DND-41 (cell line): ENCODE measurements at regions not wholly inside any gene's neighbourhood (a gene's known extent, or its start where the extent isn't known, plus 50 kb on each side); places are given as distances from the start of the nearest gene placed in this dataset.

ENCODE experiments used
- EZH2 ChIP-seq: IDR thresholded peaks from 3 replicates; pipeline ENCODE4 v1.6.1; 2012; ENCODE audit warnings: borderline replicate concordance, low read depth, mild to moderate bottlenecking, moderate library complexity, low read length, inconsistent platforms; ENCODE audit not compliant: severe bottlenecking
- TF ChIP-seq, protein P1 (sequence below): IDR thresholded peaks from 2 replicates; pipeline ENCODE4 v1.5.1; 2012; ENCODE audit warnings: borderline replicate concordance, low read length, moderate library complexity, mild to moderate bottlenecking; ENCODE audit not compliant: poor library complexity, severe bottlenecking; ENCODE audit errors: extremely low read depth

DNA sequence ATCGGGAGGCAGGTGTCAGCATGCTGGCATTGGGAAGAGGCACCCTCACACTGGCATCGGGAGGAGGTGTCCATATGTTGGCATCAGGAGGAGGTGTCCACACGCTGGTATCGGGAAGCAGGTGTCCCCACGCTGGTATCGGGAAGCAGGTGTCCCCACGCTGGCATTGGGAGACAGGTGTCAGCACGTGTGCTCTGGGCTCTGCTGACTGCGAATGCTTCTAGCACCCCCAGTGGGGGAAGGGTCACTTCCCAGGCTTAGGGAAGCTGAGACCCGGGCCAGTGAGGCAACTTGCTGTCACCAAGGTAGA is 92.5 kb upstream of the IKZF1 start:
- TF ChIP-seq, protein P1, sequence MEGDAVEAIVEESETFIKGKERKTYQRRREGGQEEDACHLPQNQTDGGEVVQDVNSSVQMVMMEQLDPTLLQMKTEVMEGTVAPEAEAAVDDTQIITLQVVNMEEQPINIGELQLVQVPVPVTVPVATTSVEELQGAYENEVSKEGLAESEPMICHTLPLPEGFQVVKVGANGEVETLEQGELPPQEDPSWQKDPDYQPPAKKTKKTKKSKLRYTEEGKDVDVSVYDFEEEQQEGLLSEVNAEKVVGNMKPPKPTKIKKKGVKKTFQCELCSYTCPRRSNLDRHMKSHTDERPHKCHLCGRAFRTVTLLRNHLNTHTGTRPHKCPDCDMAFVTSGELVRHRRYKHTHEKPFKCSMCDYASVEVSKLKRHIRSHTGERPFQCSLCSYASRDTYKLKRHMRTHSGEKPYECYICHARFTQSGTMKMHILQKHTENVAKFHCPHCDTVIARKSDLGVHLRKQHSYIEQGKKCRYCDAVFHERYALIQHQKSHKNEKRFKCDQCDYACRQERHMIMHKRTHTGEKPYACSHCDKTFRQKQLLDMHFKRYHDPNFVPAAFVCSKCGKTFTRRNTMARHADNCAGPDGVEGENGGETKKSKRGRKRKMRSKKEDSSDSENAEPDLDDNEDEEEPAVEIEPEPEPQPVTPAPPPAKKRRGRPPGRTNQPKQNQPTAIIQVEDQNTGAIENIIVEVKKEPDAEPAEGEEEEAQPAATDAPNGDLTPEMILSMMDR: no peak
- no peak for TF ChIP-seq EZH2
